ENCODE measurements at regions not wholly inside any gene's neighbourhood (a gene's known extent, or its start where the extent isn't known, plus 50 kb on each side); places are given as distances from the start of the nearest gene placed in this dataset.

DNA sequence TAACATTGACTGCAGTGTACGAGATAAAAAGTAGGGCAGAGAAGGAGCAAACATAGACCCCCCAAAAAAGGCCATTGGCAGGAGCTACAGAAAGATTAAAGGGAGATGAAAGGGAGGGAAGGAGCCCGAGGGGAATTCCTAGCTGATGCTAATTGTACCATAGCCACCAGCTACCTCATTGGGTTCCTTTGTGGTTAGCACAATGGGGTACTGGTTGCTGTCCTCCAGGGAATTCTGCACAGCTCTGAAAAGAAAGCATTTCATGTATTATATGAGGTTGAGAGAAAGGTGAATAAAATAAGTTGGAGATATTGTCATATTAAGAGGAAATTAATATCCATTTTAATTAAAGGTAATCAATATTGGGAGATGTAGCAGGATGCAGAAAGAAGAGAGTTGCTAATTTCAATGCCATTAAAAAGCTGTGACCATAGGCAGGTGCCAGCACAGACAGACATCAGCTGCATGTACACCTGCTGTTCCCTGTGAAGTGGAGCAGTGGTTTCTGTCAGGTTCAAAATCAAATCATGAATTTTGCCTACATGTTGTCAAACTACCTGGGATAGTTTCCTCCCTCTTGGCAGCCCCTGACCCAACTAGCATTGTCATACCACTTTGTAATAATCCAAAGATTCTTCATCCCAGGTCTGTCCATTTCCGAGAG is 185.4 kb upstream of the DLGAP1 start:
- TF ChIP-seq, protein P1, sequence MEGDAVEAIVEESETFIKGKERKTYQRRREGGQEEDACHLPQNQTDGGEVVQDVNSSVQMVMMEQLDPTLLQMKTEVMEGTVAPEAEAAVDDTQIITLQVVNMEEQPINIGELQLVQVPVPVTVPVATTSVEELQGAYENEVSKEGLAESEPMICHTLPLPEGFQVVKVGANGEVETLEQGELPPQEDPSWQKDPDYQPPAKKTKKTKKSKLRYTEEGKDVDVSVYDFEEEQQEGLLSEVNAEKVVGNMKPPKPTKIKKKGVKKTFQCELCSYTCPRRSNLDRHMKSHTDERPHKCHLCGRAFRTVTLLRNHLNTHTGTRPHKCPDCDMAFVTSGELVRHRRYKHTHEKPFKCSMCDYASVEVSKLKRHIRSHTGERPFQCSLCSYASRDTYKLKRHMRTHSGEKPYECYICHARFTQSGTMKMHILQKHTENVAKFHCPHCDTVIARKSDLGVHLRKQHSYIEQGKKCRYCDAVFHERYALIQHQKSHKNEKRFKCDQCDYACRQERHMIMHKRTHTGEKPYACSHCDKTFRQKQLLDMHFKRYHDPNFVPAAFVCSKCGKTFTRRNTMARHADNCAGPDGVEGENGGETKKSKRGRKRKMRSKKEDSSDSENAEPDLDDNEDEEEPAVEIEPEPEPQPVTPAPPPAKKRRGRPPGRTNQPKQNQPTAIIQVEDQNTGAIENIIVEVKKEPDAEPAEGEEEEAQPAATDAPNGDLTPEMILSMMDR (IDR thresholded peaks at IDR 0.05; ENCODE audit: control insufficient read depth, insufficient read depth, low read depth, low read length, missing control alignments), result no peak

DNA sequence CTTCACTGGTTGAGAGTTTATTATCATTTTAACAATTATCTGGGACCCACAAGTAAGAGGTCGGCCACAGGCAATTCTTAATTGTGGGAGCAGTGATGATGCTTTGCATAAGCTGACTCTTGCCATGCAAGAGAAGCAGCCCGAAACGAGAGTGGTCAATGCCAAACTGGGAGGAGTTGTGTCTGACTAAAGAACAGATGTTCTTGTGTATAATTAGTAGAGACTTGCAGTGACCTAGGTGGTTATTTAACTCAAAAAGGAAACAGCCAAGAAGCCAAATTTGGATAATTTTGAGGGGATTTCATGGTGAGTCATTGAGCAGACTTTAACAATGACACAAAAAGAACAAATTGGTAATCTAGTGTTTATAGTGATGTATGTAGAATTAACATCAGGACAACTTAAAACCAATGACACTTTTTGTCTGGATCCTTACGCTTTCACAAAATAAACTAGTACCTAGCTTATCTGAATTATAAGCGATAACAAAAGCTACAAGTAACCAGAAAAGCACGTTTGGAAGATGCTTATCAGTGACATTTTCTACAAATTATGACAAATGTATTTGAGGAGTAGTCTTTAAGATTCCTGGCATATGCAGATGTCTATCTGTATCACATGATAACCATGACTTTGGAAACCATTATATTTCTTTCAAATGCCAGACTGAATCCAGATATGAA is 184.7 kb upstream of the DLGAP1 start:
- TF ChIP-seq, protein P1 (IDR thresholded peaks at IDR 0.05; ENCODE audit: control insufficient read depth, insufficient read depth, low read depth, low read length, missing control alignments), result no peak
- no peak for DNase-seq (ENCODE audit: low read depth)

More for the DNA sequence above, 185.4 kb upstream of the DLGAP1 start:
- no peak for DNase-seq (ENCODE audit: low read depth)
- H3K4me3 ChIP-seq (ENCODE audit: control insufficient read depth, low read depth, low read length), result no peak overlapping the region

DNA sequence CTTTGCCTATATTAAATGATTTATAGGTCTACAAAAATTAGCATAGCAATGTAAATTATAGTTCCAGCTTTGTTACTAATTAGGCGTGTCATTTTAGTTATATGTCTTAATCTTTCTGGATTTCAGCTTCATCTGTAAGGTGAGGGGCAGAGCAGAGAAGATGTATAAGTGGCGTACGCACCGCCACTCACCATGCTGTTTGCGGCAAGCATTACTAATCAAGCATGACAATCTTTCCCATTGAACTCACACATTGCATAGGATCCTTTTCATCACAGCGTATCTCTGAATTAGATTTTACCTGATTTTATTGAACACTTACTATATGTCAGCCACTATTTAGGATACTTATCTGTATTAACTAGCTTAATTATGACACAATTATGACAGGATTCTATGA is 183.6 kb upstream of the DLGAP1 start:
- no peak for DNase-seq (ENCODE audit: low read depth)
- TF ChIP-seq, protein P1 (IDR thresholded peaks at IDR 0.05; ENCODE audit: control insufficient read depth, insufficient read depth, low read depth, low read length, missing control alignments), result no peak
- no peak overlapping the region for H3K4me3 ChIP-seq (ENCODE audit: control insufficient read depth, low read depth, low read length)

More for the DNA sequence above, 184.7 kb upstream of the DLGAP1 start:
- no peak overlapping the region for H3K4me3 ChIP-seq (ENCODE audit: control insufficient read depth, low read depth, low read length)

DNA sequence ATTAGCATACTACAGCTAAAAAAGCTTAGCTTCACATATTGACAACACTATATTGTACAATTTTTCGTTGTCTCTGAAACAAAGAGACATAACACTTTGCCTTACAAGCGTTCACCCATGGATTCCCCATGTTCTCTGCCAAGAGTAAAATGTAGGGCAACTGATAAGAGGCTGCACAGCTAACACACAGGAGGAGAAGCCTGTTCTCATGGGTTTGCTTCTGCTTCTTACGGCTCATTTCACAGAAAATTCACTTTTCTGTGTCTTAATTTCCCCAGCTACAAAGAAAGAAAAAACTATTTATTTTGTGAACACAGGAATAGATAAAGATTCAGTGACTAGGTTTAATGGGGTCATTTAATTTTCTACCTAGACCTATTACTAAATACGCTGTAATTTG is 182.8 kb upstream of the DLGAP1 start:
- TF ChIP-seq, protein P1 (IDR thresholded peaks at IDR 0.05; ENCODE audit: control insufficient read depth, insufficient read depth, low read depth, low read length, missing control alignments), result no peak
- DNase-seq (ENCODE audit: low read depth), result no peak
- H3K4me3 ChIP-seq (ENCODE audit: control insufficient read depth, low read depth, low read length), result no peak overlapping the region

DNA sequence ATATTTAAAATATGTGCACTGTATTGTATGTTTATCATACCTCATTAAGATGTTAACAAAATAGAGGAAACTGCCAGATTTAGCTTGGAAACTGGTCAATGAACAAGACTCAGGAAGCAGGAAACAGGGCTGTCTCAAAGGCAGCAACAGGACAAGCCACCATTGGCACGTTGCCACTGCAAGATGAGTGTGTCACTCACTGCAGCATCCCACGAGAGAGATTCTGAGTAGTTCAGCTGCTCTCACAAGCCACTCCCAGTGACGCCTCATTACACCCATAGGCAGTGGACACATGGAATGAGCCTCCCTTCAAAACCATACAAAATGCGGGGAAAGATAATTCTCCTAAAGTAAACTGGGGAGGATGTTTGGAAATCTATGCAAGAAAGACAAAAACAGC is 181.9 kb upstream of the DLGAP1 start:
- no peak for DNase-seq (ENCODE audit: low read depth)
- TF ChIP-seq, protein P1 (IDR thresholded peaks at IDR 0.05; ENCODE audit: control insufficient read depth, insufficient read depth, low read depth, low read length, missing control alignments), result no peak
- no peak overlapping the region for H3K4me3 ChIP-seq (ENCODE audit: control insufficient read depth, low read depth, low read length)

DNA sequence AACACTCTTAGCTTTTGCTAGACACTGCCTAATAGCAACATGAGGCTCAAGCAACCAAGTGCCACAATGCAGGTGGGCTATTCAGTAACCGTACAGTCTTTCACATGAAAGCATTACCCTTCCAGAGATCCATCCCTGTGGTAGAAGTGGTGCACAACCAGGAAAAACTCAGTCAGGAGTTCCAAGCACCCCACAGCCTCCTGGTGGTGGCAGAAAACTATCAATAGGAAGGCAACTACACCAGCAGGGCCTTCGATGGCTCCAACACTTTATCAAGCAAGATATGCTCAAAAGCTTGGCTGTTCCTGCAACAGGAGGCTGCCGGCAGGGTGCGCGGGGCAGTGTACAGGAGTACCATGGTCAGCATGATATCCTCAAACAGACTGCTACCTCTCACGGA is 176.1 kb upstream of the DLGAP1 start:
- no peak overlapping the region for H3K4me3 ChIP-seq (ENCODE audit: control insufficient read depth, low read depth, low read length)
- TF ChIP-seq, protein P1 (IDR thresholded peaks at IDR 0.05; ENCODE audit: control insufficient read depth, insufficient read depth, low read depth, low read length, missing control alignments), result no peak
- DNase-seq (ENCODE audit: low read depth), result no peak
